ENCODE measurements at regions not wholly inside any gene's neighbourhood (a gene's known extent, or its start where the extent isn't known, plus 50 kb on each side); places are given as distances from the start of the nearest gene placed in this dataset.

- TF ChIP-seq, protein P1, sequence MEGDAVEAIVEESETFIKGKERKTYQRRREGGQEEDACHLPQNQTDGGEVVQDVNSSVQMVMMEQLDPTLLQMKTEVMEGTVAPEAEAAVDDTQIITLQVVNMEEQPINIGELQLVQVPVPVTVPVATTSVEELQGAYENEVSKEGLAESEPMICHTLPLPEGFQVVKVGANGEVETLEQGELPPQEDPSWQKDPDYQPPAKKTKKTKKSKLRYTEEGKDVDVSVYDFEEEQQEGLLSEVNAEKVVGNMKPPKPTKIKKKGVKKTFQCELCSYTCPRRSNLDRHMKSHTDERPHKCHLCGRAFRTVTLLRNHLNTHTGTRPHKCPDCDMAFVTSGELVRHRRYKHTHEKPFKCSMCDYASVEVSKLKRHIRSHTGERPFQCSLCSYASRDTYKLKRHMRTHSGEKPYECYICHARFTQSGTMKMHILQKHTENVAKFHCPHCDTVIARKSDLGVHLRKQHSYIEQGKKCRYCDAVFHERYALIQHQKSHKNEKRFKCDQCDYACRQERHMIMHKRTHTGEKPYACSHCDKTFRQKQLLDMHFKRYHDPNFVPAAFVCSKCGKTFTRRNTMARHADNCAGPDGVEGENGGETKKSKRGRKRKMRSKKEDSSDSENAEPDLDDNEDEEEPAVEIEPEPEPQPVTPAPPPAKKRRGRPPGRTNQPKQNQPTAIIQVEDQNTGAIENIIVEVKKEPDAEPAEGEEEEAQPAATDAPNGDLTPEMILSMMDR (IDR thresholded peaks at IDR 0.05; ENCODE audit: insufficient read depth, low read depth, low read length), result no peak
- TF ChIP-seq EZH2 (IDR thresholded peaks at IDR 0.05; ENCODE audit: insufficient read depth, low read length), result no peak
These were observed 250.5 kb upstream of the PDE4D start for GRCh38 chr5:60143942-60144549.
